Astrocyte (in vitro differentiated cells and primary cell): ENCODE measurements at regions not wholly inside any gene's neighbourhood (a gene's known extent, or its start where the extent isn't known, plus 50 kb on each side); places are given as distances from the start of the nearest gene placed in this dataset.

ENCODE experiments used
- CTCF ChIP-seq: IDR thresholded peaks from 2 replicates; pipeline ENCODE4 v1.5.1; 2011; ENCODE audit warnings: low read depth, mild to moderate bottlenecking, inconsistent platforms, low read length, moderate library complexity; ENCODE audit not compliant: insufficient read depth
- EZH2 ChIP-seq: IDR thresholded peaks from 2 replicates; pipeline ENCODE4 v1.6.1; 2012; ENCODE audit warnings: mild to moderate bottlenecking, low read length, inconsistent platforms; ENCODE audit not compliant: insufficient read depth

- no peak for TF ChIP-seq CTCF
- no peak for TF ChIP-seq EZH2
Observed at GRCh38 chr19:30667746-30668145, 295.6 kb downstream of the ZNF536 start.
